Right cardiac atrium (tissue), 5 donors: ENCODE measurements at regions not wholly inside any gene's neighbourhood (a gene's known extent, or its start where the extent isn't known, plus 50 kb on each side); places are given as distances from the start of the nearest gene placed in this dataset.

ENCODE experiments used
- ATAC-seq, 2 donors: fragments of 200-7000 bp; cut with Tn5 transposase; one replicate each; pipeline versions ENCODE4 v1.8.0 to v1.9.1; 2020; ENCODE audit warnings: moderate library complexity in 2 of 2, mild to moderate bottlenecking in 1 of 2
- DNase-seq, 3 donors: peaks; one replicate each; pipeline ENCODE4 v3.0.0-alpha.2; 2020
- H3K27ac ChIP-seq: one replicate; pipeline ENCODE4 v1.5.1; 2013; ENCODE audit warnings: mild to moderate bottlenecking, low read length, control low read depth, moderate library complexity
- H3K27me3 ChIP-seq: one replicate; pipeline ENCODE4 v1.6.1; 2013; ENCODE audit not compliant: control insufficient read depth, insufficient read depth
- H3K4me1 ChIP-seq: one replicate; pipeline ENCODE4 v1.6.1; 2013; ENCODE audit warnings: low read length; ENCODE audit not compliant: control insufficient read depth, insufficient read depth
- H3K4me3 ChIP-seq: one replicate; pipeline ENCODE4 v1.5.1; 2013; ENCODE audit warnings: low read length, control low read depth
- H3K9me3 ChIP-seq: one replicate; pipeline ENCODE4 v1.6.1; 2013; ENCODE audit warnings: low read length; ENCODE audit not compliant: control insufficient read depth
- WGBS: extraction: QIAGEN DNeasy Blood & Tissue Kit; methylation state at CpG from one replicate; pipeline ENCODE4 v1.1.7; 2013; 5-methylcytosine and 5-hydroxymethylcytosine counted together
- intact Hi-C, 4 donors: fragments of 100-400 bp; cut with DNase I; formaldehyde crosslinking; loops; one replicate each; pipeline versions ENCODE4 v1.11.0 to v1.14.0; 2022 to 2023
- donor health status: healthy with polysubstance abuse.
- donor health status: DM: no; HTN: yes; CAD: no.
- donor health status: DM: no; HTN: no; CAD: no.
- donor health status: DM: no; HTN: yes; CAD: no; lungs with severe emphysema.
- donor health status: DM: yes; HTN: yes; CAD: no.

- 56% methylated on average over 1 of the region's 1 CpG for WGBS
- no peaks in the 10 kb centered on the region for H3K27me3 ChIP-seq
Measured at GRCh38 chrX:42437211-42437610, 340.8 kb downstream of the PPP1R2C start.

GRCh38 chrX:42434458-42435166 is 343.4 kb downstream of the PPP1R2C start:
- WGBS: 93% methylated on average over 4 of the region's 4 CpGs
- intact Hi-C loops: no loop called here

More at GRCh38 chrX:42437211-42437610, 340.8 kb downstream of the PPP1R2C start:
- no peaks in the 10 kb centered on the region for H3K4me1 ChIP-seq
- H3K9me3 ChIP-seq: no peaks in the 10 kb centered on the region
- no peak for ATAC-seq
- H3K27ac ChIP-seq: no peak overlapping the region
- intact Hi-C loops: no loop called here
- H3K4me3 ChIP-seq: no peak overlapping the region
- DNase-seq: no peak

GRCh38 chrX:42432552-42432951 is 345.4 kb downstream of the PPP1R2C start:
- no peaks in the 10 kb centered on the region for H3K27me3 ChIP-seq
- DNase-seq (no peak), ATAC-seq (no peak)
- no peak overlapping the region for H3K4me3 ChIP-seq
- intact Hi-C loops: no loop called here
- no peaks in the 10 kb centered on the region for H3K9me3 ChIP-seq
- H3K27ac ChIP-seq: no peak overlapping the region
- WGBS: 96% methylated on average over 2 of the region's 2 CpGs
- H3K4me1 ChIP-seq: no peaks in the 10 kb centered on the region

More at GRCh38 chrX:42434458-42435166, 343.4 kb downstream of the PPP1R2C start:
- no peak overlapping the region for H3K4me3 ChIP-seq
- DNase-seq: no peak
- no peaks in the 10 kb centered on the region for H3K9me3 ChIP-seq
- ATAC-seq: no peak
- no peak overlapping the region for H3K27ac ChIP-seq
- no peaks in the 10 kb centered on the region for H3K4me1 ChIP-seq
- no peaks in the 10 kb centered on the region for H3K27me3 ChIP-seq

GRCh38 chrX:42422961-42423360 is 355.0 kb downstream of the PPP1R2C start:
- Histone ChIP-seq H3K9me3 (no peaks in the 10 kb centered on the region), H3K4me3 (no peak overlapping the region), H3K27ac (no peak overlapping the region), H3K27me3 (no peaks in the 10 kb centered on the region), H3K4me1 (no peaks in the 10 kb centered on the region)
- DNase-seq (no peak), ATAC-seq (no peak)
- 80% methylated on average over 4 of the region's 4 CpGs for WGBS
- intact Hi-C loops: no loop called here

GRCh38 chrX:42420426-42420825 is 357.5 kb downstream of the PPP1R2C start:
- 92% methylated on average over 4 of the region's 4 CpGs for WGBS
- H3K27me3 ChIP-seq: no peaks in the 10 kb centered on the region
- no peak for DNase-seq
- H3K9me3 ChIP-seq: no peaks in the 10 kb centered on the region
- no peak overlapping the region for H3K27ac ChIP-seq
- no peak overlapping the region for H3K4me3 ChIP-seq
- intact Hi-C loops: no loop called here
- no peak for ATAC-seq
- H3K4me1 ChIP-seq: no peaks in the 10 kb centered on the region

- intact Hi-C loops: no loop called here
- Histone ChIP-seq H3K27ac (no peak overlapping the region), H3K27me3 (no peaks in the 10 kb centered on the region), H3K9me3 (no peaks in the 10 kb centered on the region), H3K4me3 (no peak overlapping the region), H3K4me1 (no peaks in the 10 kb centered on the region)
- DNase-seq: no peak
- WGBS: 72% methylated on average over 2 of the region's 2 CpGs
- no peak for ATAC-seq
Measured at GRCh38 chrX:42415636-42416035, 362.3 kb downstream of the PPP1R2C start.

- Histone ChIP-seq H3K9me3 (no peaks in the 10 kb centered on the region), H3K4me1 (no peaks in the 10 kb centered on the region), H3K4me3 (no peak overlapping the region), H3K27me3 (no peaks in the 10 kb centered on the region), H3K27ac (no peak overlapping the region)
- no peak for DNase-seq
- ATAC-seq: no peak
- 85% methylated on average over 5 of the region's 5 CpGs for WGBS
- intact Hi-C loops: no loop called here
Measured at GRCh38 chrX:42414057-42414456, 363.9 kb downstream of the PPP1R2C start.

- Histone ChIP-seq H3K9me3 (no peaks in the 10 kb centered on the region), H3K27ac (no peak overlapping the region), H3K27me3 (no peaks in the 10 kb centered on the region), H3K4me3 (no peak overlapping the region), H3K4me1 (no peaks in the 10 kb centered on the region)
- ATAC-seq (no peak), DNase-seq (no peak)
- intact Hi-C loops: no loop called here
- WGBS: 49% methylated on average over 2 of the region's 2 CpGs
Measured at GRCh38 chrX:42399632-42400024, 378.3 kb downstream of the PPP1R2C start.

GRCh38 chrX:42398967-42399631 is 378.9 kb downstream of the PPP1R2C start:
- intact Hi-C loops: no loop called here
- H3K4me1 ChIP-seq: no peaks in the 10 kb centered on the region
- H3K9me3 ChIP-seq: no peaks in the 10 kb centered on the region
- H3K27ac ChIP-seq: no peak overlapping the region
- ATAC-seq: no peak
- no peaks in the 10 kb centered on the region for H3K27me3 ChIP-seq
- H3K4me3 ChIP-seq: no peak overlapping the region
- 53% methylated on average over 8 of the region's 8 CpGs for WGBS
- DNase-seq: no peak

- intact Hi-C loops: no loop called here
- no peaks in the 10 kb centered on the region for H3K9me3 ChIP-seq
- H3K27ac ChIP-seq: no peak overlapping the region
- H3K27me3 ChIP-seq: no peaks in the 10 kb centered on the region
- ATAC-seq: no peak
- no peak for DNase-seq
- H3K4me3 ChIP-seq: no peak overlapping the region
- 86% methylated on average over 4 of the region's 4 CpGs for WGBS
- no peaks in the 10 kb centered on the region for H3K4me1 ChIP-seq
Measured at GRCh38 chrX:42396136-42396535, 381.8 kb downstream of the PPP1R2C start.

- H3K4me1 ChIP-seq: no peaks in the 10 kb centered on the region
- WGBS: 92% methylated on average over 1 of the region's 1 CpG
- DNase-seq: no peak
- intact Hi-C loops: no loop called here
- H3K27ac ChIP-seq: no peak overlapping the region
- no peaks in the 10 kb centered on the region for H3K9me3 ChIP-seq
- ATAC-seq: no peak
- no peaks in the 10 kb centered on the region for H3K27me3 ChIP-seq
- no peak overlapping the region for H3K4me3 ChIP-seq
Measured at GRCh38 chrX:42392846-42393245, 385.1 kb downstream of the PPP1R2C start.
